ENCODE measurements at regions not wholly inside any gene's neighbourhood (a gene's known extent, or its start where the extent isn't known, plus 50 kb on each side); places are given as distances from the start of the nearest gene placed in this dataset.

DNA sequence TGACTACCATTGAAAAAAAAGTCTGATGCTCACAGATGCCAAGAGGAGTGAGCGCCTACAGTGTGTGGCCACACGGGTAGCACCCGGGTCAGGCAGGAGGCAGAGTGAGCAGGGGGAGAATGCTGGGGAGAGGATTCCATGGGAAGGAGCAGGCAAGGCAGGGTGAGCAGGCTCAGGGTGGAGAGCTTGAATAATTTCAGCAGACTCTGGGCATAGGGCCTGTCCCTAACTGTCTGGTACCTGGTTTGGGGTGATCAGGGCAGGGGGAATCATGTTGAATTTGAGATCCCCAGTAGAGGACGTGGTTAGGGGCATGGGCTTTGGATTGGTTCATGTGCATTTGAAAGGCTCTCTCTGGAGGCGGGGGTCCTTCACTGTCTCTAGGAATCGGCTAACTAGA, 51.2 kb upstream of the TLR3 start:
- in situ Hi-C loops (cut with HindIII; ENCODE audit: low sequenced_read_pairs) = loop anchor here (5.0 kb wide), 1 partner anchor 180 kb away; no protein-coding TSS in a partner anchor

DNA sequence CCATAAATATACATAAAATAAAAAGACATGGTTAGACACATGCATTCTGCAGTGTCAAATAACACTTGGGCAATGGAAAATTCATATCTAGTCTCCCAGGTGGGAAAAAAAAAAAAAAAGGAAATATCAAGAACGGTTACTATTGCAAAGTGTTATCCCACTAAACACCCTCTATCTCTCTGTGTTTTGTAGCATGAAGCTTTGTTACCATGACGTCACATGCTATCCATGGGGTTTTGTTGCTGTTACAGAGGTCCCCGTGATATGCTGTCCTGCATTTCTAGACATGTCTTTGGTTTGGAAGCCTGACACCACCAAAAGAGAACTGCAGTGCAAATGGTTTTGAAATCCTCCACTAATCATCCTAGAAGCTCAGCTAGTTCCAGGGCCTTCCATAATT, 50.7 kb upstream of the TLR3 start:
- in situ Hi-C loops (cut with HindIII; ENCODE audit: low sequenced_read_pairs) = loop anchor here (5.0 kb wide), 1 partner anchor 181 kb away; no protein-coding TSS in a partner anchor

DNA sequence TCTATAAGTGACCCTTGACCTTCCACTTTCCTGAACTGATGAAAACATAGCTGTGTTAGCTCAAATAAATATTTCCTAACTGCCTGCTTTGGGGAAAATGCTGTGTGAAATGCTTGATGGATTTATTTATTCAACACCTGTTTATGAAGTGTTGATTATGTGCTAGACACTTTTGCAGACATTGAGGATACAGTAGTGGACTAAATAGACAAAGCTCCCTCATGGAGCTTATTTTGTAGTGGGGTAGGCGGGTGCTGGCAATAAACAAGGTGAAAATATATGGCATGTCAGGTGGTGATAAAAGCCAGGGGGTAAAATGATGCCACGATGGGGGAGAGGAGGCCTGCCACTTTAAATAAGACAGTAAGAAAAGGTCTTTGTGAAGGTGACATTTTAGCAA, 50.2 kb upstream of the TLR3 start:
- in situ Hi-C loops (cut with HindIII; ENCODE audit: low sequenced_read_pairs) = loop anchor here (5.0 kb wide), 1 partner anchor 181 kb away; no protein-coding TSS in a partner anchor
